Activated CD4-positive, alpha-beta T cell treated with anti-CD3 and anti-CD28 coated beads for 36 hours (primary cell): ENCODE measurements at regions not wholly inside any gene's neighbourhood (a gene's known extent, or its start where the extent isn't known, plus 50 kb on each side); places are given as distances from the start of the nearest gene placed in this dataset.

Source experiments
- ATAC-seq: fragments of 200-7000 bp; cut with Tn5 transposase; one replicate; pipeline ENCODE4 v1.10.0; 2021; ENCODE audit warnings: mild to moderate bottlenecking, moderate library complexity
- CTCF ChIA-PET: fragments of 350-600 bp; sonication (Branson Sonifier 250); formaldehyde crosslinking; loops from one replicate; lab custom pipeline; 2021; ENCODE audit warnings: antibody characterized with exemption; lab: Charles Lee
- POLR2A ChIA-PET: fragments of 350-600 bp; sonication (Branson Sonifier 250); formaldehyde crosslinking; loops from one replicate; lab custom pipeline; 2021; ENCODE audit warnings: antibody characterized with exemption, inconsistent platforms; lab: Charles Lee
- DNase-seq: peaks from one replicate; pipeline ENCODE4 v3.0.0-alpha.2; 2020
- H3K27ac Mint-ChIP-seq: one replicate; pipeline ENCODE4 v1.8.0; 2021; ENCODE audit warnings: mixed read lengths
- H3K27me3 Mint-ChIP-seq: one replicate; pipeline ENCODE4 v1.8.0; 2021; ENCODE audit warnings: mixed read lengths
- H3K36me3 Mint-ChIP-seq: one replicate; pipeline ENCODE4 v1.8.0; 2021; ENCODE audit warnings: low read depth, mixed read lengths
- H3K4me1 Mint-ChIP-seq: one replicate; pipeline ENCODE4 v1.8.0; 2021; ENCODE audit warnings: mixed read lengths
- H3K4me3 Mint-ChIP-seq: one replicate; pipeline ENCODE4 v1.8.0; 2021; ENCODE audit warnings: mild to moderate bottlenecking, moderate library complexity, mixed read lengths
- H3K9me3 Mint-ChIP-seq: one replicate; pipeline ENCODE4 v1.8.0; 2021; ENCODE audit warnings: low read depth, mixed read lengths
- intact Hi-C, 2 experiments: fragments of 100-400 bp; cut with DNase I in 1 of 2; cut with micrococcal nuclease in 1 of 2; formaldehyde crosslinking; loops; one replicate each; pipeline versions ENCODE4 v1.14.2 to v1.15.1; 2022 to 2024; cut with DNase I, micrococcal nuclease

- no peak overlapping the region for H3K4me3 Mint-ChIP-seq
- H3K4me1 Mint-ChIP-seq = no peaks in the 10 kb centered on the region
- H3K27ac Mint-ChIP-seq = no peak overlapping the region
- no peaks in the 10 kb centered on the region for H3K36me3 Mint-ChIP-seq
- ChIA-PET POLR2A (no interaction called here), CTCF (no interaction called here)
- intact Hi-C loops = no loop called here
- H3K27me3 Mint-ChIP-seq = no peaks in the 10 kb centered on the region
- DNase-seq (no peak), ATAC-seq (no peak)
- no peaks in the 10 kb centered on the region for H3K9me3 Mint-ChIP-seq
These were observed 547.0 kb upstream of the NDST4 start for GRCh38 chr4:115660465-115660864.

GRCh38 chr4:115657991-115658650, 544.7 kb upstream of the NDST4 start:
- no peaks in the 10 kb centered on the region for H3K9me3 Mint-ChIP-seq
- intact Hi-C loops = no loop called here
- ChIA-PET POLR2A (no interaction called here), CTCF (no interaction called here)
- H3K27me3 Mint-ChIP-seq = no peaks in the 10 kb centered on the region
- no peak overlapping the region for H3K4me3 Mint-ChIP-seq
- H3K36me3 Mint-ChIP-seq = no peaks in the 10 kb centered on the region
- ATAC-seq (no peak), DNase-seq (no peak)
- H3K4me1 Mint-ChIP-seq = no peaks in the 10 kb centered on the region
- no peak overlapping the region for H3K27ac Mint-ChIP-seq

DNA sequence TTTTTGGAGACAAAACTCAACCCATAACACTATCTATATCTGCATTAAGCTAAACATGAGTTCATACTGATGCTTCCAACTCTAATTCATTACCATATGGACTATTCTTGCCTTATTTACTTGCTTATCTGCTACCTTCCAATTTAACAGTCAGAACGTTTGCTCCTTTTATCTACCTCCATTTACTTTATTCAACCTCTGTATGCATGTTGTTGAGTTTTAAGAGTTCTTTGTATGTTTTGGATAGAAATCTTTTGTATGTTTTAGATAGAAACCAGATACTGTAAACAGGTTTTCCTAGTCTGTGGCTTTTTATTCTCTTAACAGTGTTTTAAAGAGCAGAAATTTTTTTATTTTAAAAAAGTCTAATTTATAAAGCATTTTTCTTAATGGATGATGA, 542.2 kb upstream of the NDST4 start:
- no peak overlapping the region for H3K4me3 Mint-ChIP-seq
- CTCF ChIA-PET = no interaction called here

DNA sequence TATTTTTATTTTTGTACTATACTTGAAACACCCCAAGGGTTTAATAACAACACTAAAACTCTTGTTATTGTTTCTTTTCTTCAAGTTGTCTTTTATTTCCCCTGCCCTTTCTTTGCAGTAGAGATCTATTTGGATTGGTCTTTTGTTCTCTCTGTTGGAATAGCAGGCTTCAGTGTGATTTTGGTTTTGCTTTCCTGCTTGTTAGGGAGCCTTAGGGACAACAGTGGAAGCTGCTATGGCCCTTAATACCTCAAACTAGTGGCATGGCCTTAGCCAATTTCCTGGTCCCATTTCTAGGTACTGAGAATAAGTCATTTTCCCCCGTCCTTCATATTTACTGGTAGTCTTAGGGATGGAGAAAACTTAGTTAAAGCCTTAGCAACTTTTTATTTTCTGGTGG, 535.4 kb upstream of the NDST4 start:
- H3K4me1 Mint-ChIP-seq = no peaks in the 10 kb centered on the region
- H3K36me3 Mint-ChIP-seq = no peaks in the 10 kb centered on the region
- intact Hi-C loops = no loop called here
- no peak for ATAC-seq
- ChIA-PET POLR2A (no interaction called here), CTCF (interaction anchor here (0.7 kb wide), 1 partner anchor 89 kb away, joined by 3 read pairs; no protein-coding TSS in a partner anchor)
- no peaks in the 10 kb centered on the region for H3K9me3 Mint-ChIP-seq
- DNase-seq = no peak
- no peak overlapping the region for H3K4me3 Mint-ChIP-seq
- no peaks in the 10 kb centered on the region for H3K27me3 Mint-ChIP-seq
- no peak overlapping the region for H3K27ac Mint-ChIP-seq

More for the DNA sequence above, 542.2 kb upstream of the NDST4 start:
- Mint-ChIP-seq H3K9me3 (no peaks in the 10 kb centered on the region), H3K27ac (no peak overlapping the region), H3K4me1 (no peaks in the 10 kb centered on the region), H3K36me3 (no peaks in the 10 kb centered on the region), H3K27me3 (no peaks in the 10 kb centered on the region)
- POLR2A ChIA-PET = no interaction called here
- intact Hi-C loops = no loop called here
- DNase-seq (no peak), ATAC-seq (no peak)

- Mint-ChIP-seq H3K27ac (no peak overlapping the region), H3K4me1 (no peaks in the 10 kb centered on the region)
- POLR2A ChIA-PET = no interaction called here
These were observed 515.9 kb upstream of the NDST4 start for GRCh38 chr4:115629270-115629669.

DNA sequence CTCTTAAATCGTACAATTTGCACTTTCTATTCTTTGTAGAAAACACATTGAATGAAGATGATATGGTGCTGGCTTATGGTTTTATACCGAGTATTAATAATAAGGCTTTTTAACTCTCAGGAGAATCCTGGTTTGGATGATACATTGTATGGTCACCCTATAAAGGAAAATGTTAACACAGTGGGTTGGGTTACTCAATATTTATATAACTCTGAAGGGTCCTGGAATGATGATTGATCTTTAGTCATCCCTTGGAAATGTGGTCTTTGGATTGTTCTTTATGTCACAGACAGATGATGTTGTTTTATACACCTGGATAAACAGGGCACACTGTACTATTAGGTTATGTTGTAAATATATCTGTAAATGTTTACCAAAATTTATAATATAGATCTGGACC, 496.2 kb upstream of the NDST4 start:
- Mint-ChIP-seq H3K4me1 (no peaks in the 10 kb centered on the region), H3K9me3 (no peaks in the 10 kb centered on the region), H3K27me3 (no peaks in the 10 kb centered on the region), H3K4me3 (no peak overlapping the region), H3K36me3 (no peaks in the 10 kb centered on the region), H3K27ac (no peak overlapping the region)
- ChIA-PET POLR2A (no interaction called here), CTCF (no interaction called here)
- ATAC-seq (no peak), DNase-seq (no peak)
- intact Hi-C loops = no loop called here

More at GRCh38 chr4:115629270-115629669, 515.9 kb upstream of the NDST4 start:
- intact Hi-C loops = no loop called here
- Mint-ChIP-seq H3K27me3 (no peaks in the 10 kb centered on the region), H3K4me3 (no peak overlapping the region), H3K9me3 (no peaks in the 10 kb centered on the region), H3K36me3 (no peaks in the 10 kb centered on the region)
- no peak for DNase-seq
- no peak for ATAC-seq
- CTCF ChIA-PET = no interaction called here

DNA sequence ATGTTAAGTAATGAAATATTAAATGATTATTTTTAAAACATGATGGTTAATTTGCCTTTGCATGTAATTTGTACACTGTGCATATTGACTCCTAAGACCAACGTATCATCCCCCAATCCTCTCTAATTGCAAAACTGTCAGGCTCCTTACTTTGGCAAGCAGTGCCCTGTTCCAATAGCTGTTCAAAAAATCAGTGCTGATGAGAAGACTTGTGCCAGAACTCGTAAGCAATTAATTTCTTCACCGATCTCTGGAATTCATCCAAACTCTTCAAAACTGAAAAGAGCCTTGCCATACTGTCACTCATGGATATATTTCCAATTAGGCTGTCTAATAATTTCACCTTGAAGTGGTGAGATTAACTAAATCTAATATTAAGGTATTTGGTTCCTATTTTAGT, 493.9 kb upstream of the NDST4 start:
- DNase-seq (no peak), ATAC-seq (no peak)
- intact Hi-C loops = no loop called here
- Mint-ChIP-seq H3K4me3 (no peak overlapping the region), H3K27ac (no peak overlapping the region), H3K36me3 (no peaks in the 10 kb centered on the region), H3K27me3 (no peaks in the 10 kb centered on the region), H3K4me1 (no peaks in the 10 kb centered on the region), H3K9me3 (no peaks in the 10 kb centered on the region)
- ChIA-PET POLR2A (no interaction called here), CTCF (no interaction called here)

- Mint-ChIP-seq H3K9me3 (peaks cover 3% of the 10 kb centered on the region), H3K27ac (no peak overlapping the region), H3K4me3 (no peak overlapping the region), H3K4me1 (no peaks in the 10 kb centered on the region), H3K36me3 (no peaks in the 10 kb centered on the region), H3K27me3 (no peaks in the 10 kb centered on the region)
- intact Hi-C loops = no loop called here
- ATAC-seq (no peak), DNase-seq (no peak)
- ChIA-PET CTCF (no interaction called here), POLR2A (no interaction called here)
These were observed 483.0 kb upstream of the NDST4 start for GRCh38 chr4:115596265-115597001.

DNA sequence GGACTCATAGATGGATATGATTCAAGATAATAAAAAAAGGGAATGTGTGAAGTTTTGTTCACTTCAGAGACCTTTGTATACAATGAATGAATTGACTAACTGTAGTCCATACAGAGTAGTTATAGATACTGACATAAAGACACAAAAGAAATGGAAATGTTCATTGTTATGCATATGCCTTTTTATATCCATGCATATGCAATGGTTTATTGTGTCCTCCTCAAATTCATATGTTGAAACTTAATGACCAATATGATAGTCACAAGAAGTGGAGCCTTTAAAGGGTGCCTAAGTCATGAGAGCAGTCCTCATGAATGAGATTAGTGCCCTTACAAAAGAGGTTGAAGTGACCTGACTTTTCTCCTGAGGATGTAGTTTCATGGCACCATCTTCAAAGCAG, 467.5 kb upstream of the NDST4 start:
- Mint-ChIP-seq H3K27ac (no peak overlapping the region), H3K27me3 (no peaks in the 10 kb centered on the region), H3K4me1 (no peaks in the 10 kb centered on the region), H3K36me3 (no peaks in the 10 kb centered on the region), H3K4me3 (no peak overlapping the region), H3K9me3 (peaks cover 2% of the 10 kb centered on the region)
- ChIA-PET CTCF (no interaction called here), POLR2A (no interaction called here)
- ATAC-seq = no peak
- DNase-seq = no peak
- intact Hi-C loops = no loop called here

GRCh38 chr4:115575851-115576250, 462.4 kb upstream of the NDST4 start:
- DNase-seq = no peak
- Mint-ChIP-seq H3K27ac (no peak overlapping the region), H3K36me3 (no peaks in the 10 kb centered on the region), H3K4me3 (no peak overlapping the region), H3K27me3 (no peaks in the 10 kb centered on the region), H3K9me3 (peaks cover 6% of the 10 kb centered on the region), H3K4me1 (no peaks in the 10 kb centered on the region)
- CTCF ChIA-PET = no interaction called here
- intact Hi-C loops = no loop called here
- no peak for ATAC-seq
- POLR2A ChIA-PET = no interaction called here

GRCh38 chr4:115562506-115562905, 449.1 kb upstream of the NDST4 start:
- intact Hi-C loops = no loop called here
- no peak for ATAC-seq
- no peak overlapping the region for H3K4me3 Mint-ChIP-seq
- no peaks in the 10 kb centered on the region for H3K36me3 Mint-ChIP-seq
- no peaks in the 10 kb centered on the region for H3K27me3 Mint-ChIP-seq
- no peak overlapping the region for H3K27ac Mint-ChIP-seq
- POLR2A ChIA-PET = no interaction called here
- H3K4me1 Mint-ChIP-seq = no peaks in the 10 kb centered on the region
- CTCF ChIA-PET = interaction anchor here (1.1 kb wide), 1 partner anchor 63 kb away, joined by 3 read pairs; no protein-coding TSS in a partner anchor
- no peak for DNase-seq
- H3K9me3 Mint-ChIP-seq = no peaks in the 10 kb centered on the region

DNA sequence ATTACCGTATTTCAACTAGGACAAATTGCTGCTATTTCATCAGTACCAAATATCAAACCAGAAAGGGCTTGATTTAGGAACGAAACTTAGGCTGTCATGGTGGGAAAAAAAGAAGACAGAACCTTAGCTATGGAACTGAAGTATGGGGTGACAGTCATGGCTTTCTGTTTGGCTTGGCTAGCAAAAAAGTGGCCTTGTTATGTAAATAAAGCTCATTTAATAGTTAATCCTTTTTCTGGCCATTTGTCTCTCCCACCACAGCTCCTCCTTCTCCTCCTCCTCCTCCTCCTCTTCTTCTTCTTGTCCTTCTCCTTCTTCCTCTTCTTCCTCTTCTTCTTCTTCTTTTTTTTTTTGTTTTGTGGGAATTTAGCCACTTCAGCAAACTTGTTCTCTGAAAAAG, 434.7 kb upstream of the NDST4 start:
- no peaks in the 10 kb centered on the region for H3K27me3 Mint-ChIP-seq
- POLR2A ChIA-PET = no interaction called here
- DNase-seq = no peak
- no peak for ATAC-seq
- no peak overlapping the region for H3K4me3 Mint-ChIP-seq
- CTCF ChIA-PET = no interaction called here
- H3K9me3 Mint-ChIP-seq = no peaks in the 10 kb centered on the region
- intact Hi-C loops = no loop called here
- H3K4me1 Mint-ChIP-seq = no peaks in the 10 kb centered on the region
- no peaks in the 10 kb centered on the region for H3K36me3 Mint-ChIP-seq
- no peak overlapping the region for H3K27ac Mint-ChIP-seq
